HepG2 (cell line): ENCODE measurements at regions not wholly inside any gene's neighbourhood (a gene's known extent, or its start where the extent isn't known, plus 50 kb on each side); places are given as distances from the start of the nearest gene placed in this dataset.

Experiments
- ZNF766 ChIP-seq: sonication (generic); formaldehyde crosslinking; IDR thresholded peaks from 2 replicates; pipeline ENCODE4 v1.5.0; 2020; ENCODE audit warnings: missing genetic modification reagents, borderline replicate concordance
- TF ChIP-seq, protein P1 (sequence below), 2 experiments: fragments of 450-650 bp in 1 of 2; sonication (generic) in 1 of 2; formaldehyde crosslinking in 1 of 2; IDR thresholded peaks; 2 replicates each; pipeline versions ENCODE4 v1.6.1 to v1.8.0; 2016 to 2022; ENCODE audit warnings: antibody characterized with exemption in 1 of 2, mild to moderate bottlenecking in 1 of 2, missing genetic modification reagents in 1 of 2
- TF ChIP-seq, protein P2 (sequence below): sonication (generic); formaldehyde crosslinking; IDR thresholded peaks from 2 replicates; pipeline ENCODE4 v1.4.0; 2020; ENCODE audit warnings: missing genetic modification reagents
- TF ChIP-seq, protein P3 (sequence below): sonication (generic); formaldehyde crosslinking; IDR thresholded peaks from 2 replicates; pipeline ENCODE4 v1.5.0; 2020; ENCODE audit warnings: mild to moderate bottlenecking, missing genetic modification reagents, moderate library complexity
- TF ChIP-seq, protein P4 (sequence below): sonication (generic); formaldehyde crosslinking; IDR thresholded peaks from 2 replicates; pipeline ENCODE4 v1.5.0; 2020; ENCODE audit warnings: missing genetic modification reagents, mild to moderate bottlenecking, borderline replicate concordance
- TF ChIP-seq, protein P5 (sequence below): sonication (generic); formaldehyde crosslinking; IDR thresholded peaks from 2 replicates; pipeline ENCODE4 v1.5.0; 2020; ENCODE audit warnings: mild to moderate bottlenecking, missing genetic modification reagents

DNA sequence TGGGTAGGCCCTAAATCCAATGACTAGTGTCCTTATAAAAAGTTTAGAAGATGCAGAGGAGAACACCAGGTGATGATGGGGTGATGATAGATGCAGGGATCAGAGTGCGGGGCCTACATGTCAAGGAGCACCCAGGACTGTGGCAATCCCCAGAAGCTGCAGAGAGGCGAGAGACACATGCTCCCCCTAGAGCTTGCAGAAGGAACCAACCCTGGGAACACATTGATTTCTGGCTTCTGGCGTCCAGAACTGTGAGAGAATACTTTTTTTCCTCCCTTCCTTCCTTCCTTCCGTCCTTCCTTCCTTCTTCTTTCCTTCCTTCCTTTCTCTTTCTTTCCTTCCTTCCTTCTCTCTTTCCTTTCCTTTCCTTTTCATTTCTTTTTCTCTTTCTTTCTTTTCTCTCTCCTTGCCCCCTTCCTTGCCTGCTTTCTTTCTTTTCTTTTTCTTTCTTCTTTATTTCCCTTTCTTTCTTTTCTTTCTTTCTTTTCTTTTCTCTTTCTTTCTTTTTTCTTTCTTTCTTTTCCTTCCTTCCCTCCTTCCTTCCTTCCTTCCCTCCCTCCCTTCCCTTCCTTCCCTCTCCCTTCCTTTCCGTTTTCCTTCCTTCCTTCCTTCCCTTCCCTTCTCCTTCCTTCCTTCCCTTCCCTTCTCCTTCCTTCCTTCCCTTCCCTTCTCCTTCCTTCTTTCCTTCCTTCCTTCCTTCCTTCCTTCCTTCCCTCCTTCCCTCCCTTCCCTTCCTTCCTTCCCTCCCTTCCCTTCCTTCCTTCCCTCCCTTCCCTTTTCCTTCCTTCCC, 134.3 kb downstream of the HAPSTR1 start (continued):
- TF ChIP-seq, protein P1, sequence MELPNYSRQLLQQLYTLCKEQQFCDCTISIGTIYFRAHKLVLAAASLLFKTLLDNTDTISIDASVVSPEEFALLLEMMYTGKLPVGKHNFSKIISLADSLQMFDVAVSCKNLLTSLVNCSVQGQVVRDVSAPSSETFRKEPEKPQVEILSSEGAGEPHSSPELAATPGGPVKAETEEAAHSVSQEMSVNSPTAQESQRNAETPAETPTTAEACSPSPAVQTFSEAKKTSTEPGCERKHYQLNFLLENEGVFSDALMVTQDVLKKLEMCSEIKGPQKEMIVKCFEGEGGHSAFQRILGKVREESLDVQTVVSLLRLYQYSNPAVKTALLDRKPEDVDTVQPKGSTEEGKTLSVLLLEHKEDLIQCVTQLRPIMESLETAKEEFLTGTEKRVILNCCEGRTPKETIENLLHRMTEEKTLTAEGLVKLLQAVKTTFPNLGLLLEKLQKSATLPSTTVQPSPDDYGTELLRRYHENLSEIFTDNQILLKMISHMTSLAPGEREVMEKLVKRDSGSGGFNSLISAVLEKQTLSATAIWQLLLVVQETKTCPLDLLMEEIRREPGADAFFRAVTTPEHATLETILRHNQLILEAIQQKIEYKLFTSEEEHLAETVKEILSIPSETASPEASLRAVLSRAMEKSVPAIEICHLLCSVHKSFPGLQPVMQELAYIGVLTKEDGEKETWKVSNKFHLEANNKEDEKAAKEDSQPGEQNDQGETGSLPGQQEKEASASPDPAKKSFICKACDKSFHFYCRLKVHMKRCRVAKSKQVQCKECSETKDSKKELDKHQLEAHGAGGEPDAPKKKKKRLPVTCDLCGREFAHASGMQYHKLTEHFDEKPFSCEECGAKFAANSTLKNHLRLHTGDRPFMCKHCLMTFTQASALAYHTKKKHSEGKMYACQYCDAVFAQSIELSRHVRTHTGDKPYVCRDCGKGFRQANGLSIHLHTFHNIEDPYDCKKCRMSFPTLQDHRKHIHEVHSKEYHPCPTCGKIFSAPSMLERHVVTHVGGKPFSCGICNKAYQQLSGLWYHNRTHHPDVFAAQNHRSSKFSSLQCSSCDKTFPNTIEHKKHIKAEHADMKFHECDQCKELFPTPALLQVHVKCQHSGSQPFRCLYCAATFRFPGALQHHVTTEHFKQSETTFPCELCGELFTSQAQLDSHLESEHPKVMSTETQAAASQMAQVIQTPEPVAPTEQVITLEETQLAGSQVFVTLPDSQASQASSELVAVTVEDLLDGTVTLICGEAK (IDR thresholded peaks at IDR 0.05): 0 out of 2 replicates have a peak, but pooled peaks have one; percentile 10
- TF ChIP-seq, protein P1 (CRISPR knock-in tag; IDR thresholded peaks at IDR 0.05): no peak
- TF ChIP-seq, protein P2, sequence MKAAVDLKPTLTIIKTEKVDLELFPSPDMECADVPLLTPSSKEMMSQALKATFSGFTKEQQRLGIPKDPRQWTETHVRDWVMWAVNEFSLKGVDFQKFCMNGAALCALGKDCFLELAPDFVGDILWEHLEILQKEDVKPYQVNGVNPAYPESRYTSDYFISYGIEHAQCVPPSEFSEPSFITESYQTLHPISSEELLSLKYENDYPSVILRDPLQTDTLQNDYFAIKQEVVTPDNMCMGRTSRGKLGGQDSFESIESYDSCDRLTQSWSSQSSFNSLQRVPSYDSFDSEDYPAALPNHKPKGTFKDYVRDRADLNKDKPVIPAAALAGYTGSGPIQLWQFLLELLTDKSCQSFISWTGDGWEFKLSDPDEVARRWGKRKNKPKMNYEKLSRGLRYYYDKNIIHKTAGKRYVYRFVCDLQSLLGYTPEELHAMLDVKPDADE: no peak
- TF ChIP-seq, protein P3, sequence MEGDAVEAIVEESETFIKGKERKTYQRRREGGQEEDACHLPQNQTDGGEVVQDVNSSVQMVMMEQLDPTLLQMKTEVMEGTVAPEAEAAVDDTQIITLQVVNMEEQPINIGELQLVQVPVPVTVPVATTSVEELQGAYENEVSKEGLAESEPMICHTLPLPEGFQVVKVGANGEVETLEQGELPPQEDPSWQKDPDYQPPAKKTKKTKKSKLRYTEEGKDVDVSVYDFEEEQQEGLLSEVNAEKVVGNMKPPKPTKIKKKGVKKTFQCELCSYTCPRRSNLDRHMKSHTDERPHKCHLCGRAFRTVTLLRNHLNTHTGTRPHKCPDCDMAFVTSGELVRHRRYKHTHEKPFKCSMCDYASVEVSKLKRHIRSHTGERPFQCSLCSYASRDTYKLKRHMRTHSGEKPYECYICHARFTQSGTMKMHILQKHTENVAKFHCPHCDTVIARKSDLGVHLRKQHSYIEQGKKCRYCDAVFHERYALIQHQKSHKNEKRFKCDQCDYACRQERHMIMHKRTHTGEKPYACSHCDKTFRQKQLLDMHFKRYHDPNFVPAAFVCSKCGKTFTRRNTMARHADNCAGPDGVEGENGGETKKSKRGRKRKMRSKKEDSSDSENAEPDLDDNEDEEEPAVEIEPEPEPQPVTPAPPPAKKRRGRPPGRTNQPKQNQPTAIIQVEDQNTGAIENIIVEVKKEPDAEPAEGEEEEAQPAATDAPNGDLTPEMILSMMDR (CRISPR knock-in tag): peak; percentile 75
- no peak for TF ChIP-seq ZNF766
- TF ChIP-seq, protein P4, sequence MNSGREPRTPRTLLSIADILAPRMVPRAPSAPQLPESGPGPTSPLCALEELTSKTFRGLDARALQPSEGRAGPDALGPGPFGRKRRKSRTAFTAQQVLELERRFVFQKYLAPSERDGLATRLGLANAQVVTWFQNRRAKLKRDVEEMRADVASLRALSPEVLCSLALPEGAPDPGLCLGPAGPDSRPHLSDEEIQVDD: no peak
- TF ChIP-seq, protein P5, sequence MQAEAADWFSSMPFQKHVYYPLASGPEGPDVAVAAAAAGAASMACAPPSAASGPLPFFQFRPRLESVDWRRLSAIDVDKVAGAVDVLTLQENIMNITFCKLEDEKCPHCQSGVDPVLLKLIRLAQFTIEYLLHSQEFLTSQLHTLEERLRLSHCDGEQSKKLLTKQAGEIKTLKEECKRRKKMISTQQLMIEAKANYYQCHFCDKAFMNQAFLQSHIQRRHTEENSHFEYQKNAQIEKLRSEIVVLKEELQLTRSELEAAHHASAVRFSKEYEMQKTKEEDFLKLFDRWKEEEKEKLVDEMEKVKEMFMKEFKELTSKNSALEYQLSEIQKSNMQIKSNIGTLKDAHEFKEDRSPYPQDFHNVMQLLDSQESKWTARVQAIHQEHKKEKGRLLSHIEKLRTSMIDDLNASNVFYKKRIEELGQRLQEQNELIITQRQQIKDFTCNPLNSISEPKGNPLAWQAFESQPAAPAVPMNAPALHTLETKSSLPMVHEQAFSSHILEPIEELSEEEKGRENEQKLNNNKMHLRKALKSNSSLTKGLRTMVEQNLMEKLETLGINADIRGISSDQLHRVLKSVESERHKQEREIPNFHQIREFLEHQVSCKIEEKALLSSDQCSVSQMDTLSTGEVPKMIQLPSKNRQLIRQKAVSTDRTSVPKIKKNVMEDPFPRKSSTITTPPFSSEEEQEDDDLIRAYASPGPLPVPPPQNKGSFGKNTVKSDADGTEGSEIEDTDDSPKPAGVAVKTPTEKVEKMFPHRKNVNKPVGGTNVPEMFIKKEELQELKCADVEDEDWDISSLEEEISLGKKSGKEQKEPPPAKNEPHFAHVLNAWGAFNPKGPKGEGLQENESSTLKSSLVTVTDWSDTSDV (CRISPR knock-in tag): no peak
